ENCODE measurements at regions not wholly inside any gene's neighbourhood (a gene's known extent, or its start where the extent isn't known, plus 50 kb on each side); places are given as distances from the start of the nearest gene placed in this dataset.

DNA sequence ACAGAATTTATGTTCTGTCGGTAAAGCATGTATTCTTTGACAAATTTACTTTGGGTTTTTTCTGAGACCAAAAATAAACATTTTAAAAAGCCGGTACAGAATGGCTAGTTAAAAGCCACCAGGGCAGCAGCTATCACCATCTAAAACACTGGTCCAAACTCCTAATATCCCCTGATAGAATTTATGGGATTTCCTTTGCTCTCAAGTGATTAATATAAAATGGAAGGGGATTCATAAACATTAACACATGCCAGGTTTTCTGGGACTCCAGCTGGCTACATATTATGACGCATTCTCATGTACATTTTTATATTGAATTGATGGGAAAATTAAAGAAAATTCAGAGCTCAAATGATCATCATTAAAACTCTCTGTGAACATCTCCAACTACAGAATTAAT is 640.8 kb downstream of the C12orf50 start:
- no peak for DNase-seq (ENCODE audit: low read depth)
- H3K27ac ChIP-seq (ENCODE audit: low read depth, low read length), result no peak overlapping the region
- H3K4me3 ChIP-seq (ENCODE audit: insufficient read depth, low read depth, low read length), result no peak overlapping the region
- no peak overlapping the region for H2AFZ ChIP-seq (ENCODE audit: low read depth, low read length)
- H3K9ac ChIP-seq (ENCODE audit: low read length), result no peak overlapping the region
- H3K9me3 ChIP-seq (ENCODE audit: insufficient read depth, low read depth, low read length), result no peaks in the 10 kb centered on the region
- no peak for FAIRE-seq
- Mint-ChIP-seq H3K27me3 (ENCODE audit: low read depth, unreplicated experiment) (no peaks in the 10 kb centered on the region), H3K27ac (ENCODE audit: unreplicated experiment) (no peak overlapping the region), H3K4me3 (ENCODE audit: unreplicated experiment) (no peak overlapping the region), H3K4me1 (ENCODE audit: low read depth, unreplicated experiment) (peaks cover 2% of the 10 kb centered on the region), H3K36me3 (ENCODE audit: low read depth, unreplicated experiment) (no peaks in the 10 kb centered on the region), H3K9me3 (ENCODE audit: unreplicated experiment) (no peaks in the 10 kb centered on the region)
- no peaks in the 10 kb centered on the region for H3K79me2 ChIP-seq (ENCODE audit: insufficient read depth, low read length)
- H3K36me3 ChIP-seq (ENCODE audit: insufficient read depth, low read length), result no peaks in the 10 kb centered on the region
- H3K4me1 ChIP-seq (ENCODE audit: insufficient read depth, low read length), result no peaks in the 10 kb centered on the region
- H3K27me3 ChIP-seq (ENCODE audit: insufficient read depth, low read length), result no peaks in the 10 kb centered on the region
- H4K20me1 ChIP-seq (ENCODE audit: insufficient read depth, low read length), result no peaks in the 10 kb centered on the region
- no peak overlapping the region for H3K4me2 ChIP-seq (ENCODE audit: low read length)
- TF ChIP-seq EZH2 (IDR thresholded peaks at IDR 0.05; ENCODE audit: insufficient read depth, low read length), result no peak

DNA sequence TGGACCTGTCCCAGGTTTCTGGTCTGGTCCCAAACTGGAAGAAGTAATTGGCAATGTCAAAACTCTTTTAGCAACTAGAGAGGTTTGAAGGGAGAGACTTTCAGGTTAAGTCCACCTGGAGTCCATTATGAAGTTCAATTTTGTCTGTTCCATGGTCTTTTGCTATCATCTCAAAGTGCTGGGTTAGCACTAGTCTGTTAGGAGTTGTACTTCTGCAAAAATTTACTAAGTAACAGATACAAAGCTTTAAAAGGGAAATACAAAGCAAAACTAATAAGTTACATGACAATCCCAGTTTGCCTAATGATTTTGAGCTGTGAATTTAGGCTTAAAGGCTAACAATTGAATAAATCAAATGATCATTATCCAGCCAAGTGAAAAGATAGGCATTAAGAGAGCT is 643.9 kb downstream of the C12orf50 start:
- Mint-ChIP-seq H3K9me3 (ENCODE audit: unreplicated experiment) (no peaks in the 10 kb centered on the region), H3K27ac (ENCODE audit: unreplicated experiment) (no peak overlapping the region), H3K4me3 (ENCODE audit: unreplicated experiment) (no peak overlapping the region), H3K27me3 (ENCODE audit: low read depth, unreplicated experiment) (no peaks in the 10 kb centered on the region), H3K36me3 (ENCODE audit: low read depth, unreplicated experiment) (no peaks in the 10 kb centered on the region), H3K4me1 (ENCODE audit: low read depth, unreplicated experiment) (peaks cover 2% of the 10 kb centered on the region)
- Histone ChIP-seq H4K20me1 (ENCODE audit: insufficient read depth, low read length) (no peaks in the 10 kb centered on the region), H2AFZ (ENCODE audit: low read depth, low read length) (no peak overlapping the region), H3K4me2 (ENCODE audit: low read length) (no peak overlapping the region), H3K9me3 (ENCODE audit: insufficient read depth, low read depth, low read length) (no peaks in the 10 kb centered on the region), H3K79me2 (ENCODE audit: insufficient read depth, low read length) (no peaks in the 10 kb centered on the region), H3K27me3 (ENCODE audit: insufficient read depth, low read length) (no peaks in the 10 kb centered on the region), H3K27ac (ENCODE audit: low read depth, low read length) (no peak overlapping the region), H3K4me1 (ENCODE audit: insufficient read depth, low read length) (no peaks in the 10 kb centered on the region), H3K36me3 (ENCODE audit: insufficient read depth, low read length) (no peaks in the 10 kb centered on the region), H3K9ac (ENCODE audit: low read length) (no peak overlapping the region), H3K4me3 (ENCODE audit: insufficient read depth, low read depth, low read length) (no peak overlapping the region)
- DNase-seq (ENCODE audit: low read depth) (no peak), FAIRE-seq (no peak)
- no peak for TF ChIP-seq EZH2 (IDR thresholded peaks at IDR 0.05; ENCODE audit: insufficient read depth, low read length)
- TF ChIP-seq, protein P1, sequence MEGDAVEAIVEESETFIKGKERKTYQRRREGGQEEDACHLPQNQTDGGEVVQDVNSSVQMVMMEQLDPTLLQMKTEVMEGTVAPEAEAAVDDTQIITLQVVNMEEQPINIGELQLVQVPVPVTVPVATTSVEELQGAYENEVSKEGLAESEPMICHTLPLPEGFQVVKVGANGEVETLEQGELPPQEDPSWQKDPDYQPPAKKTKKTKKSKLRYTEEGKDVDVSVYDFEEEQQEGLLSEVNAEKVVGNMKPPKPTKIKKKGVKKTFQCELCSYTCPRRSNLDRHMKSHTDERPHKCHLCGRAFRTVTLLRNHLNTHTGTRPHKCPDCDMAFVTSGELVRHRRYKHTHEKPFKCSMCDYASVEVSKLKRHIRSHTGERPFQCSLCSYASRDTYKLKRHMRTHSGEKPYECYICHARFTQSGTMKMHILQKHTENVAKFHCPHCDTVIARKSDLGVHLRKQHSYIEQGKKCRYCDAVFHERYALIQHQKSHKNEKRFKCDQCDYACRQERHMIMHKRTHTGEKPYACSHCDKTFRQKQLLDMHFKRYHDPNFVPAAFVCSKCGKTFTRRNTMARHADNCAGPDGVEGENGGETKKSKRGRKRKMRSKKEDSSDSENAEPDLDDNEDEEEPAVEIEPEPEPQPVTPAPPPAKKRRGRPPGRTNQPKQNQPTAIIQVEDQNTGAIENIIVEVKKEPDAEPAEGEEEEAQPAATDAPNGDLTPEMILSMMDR (IDR thresholded peaks at IDR 0.05; ENCODE audit: insufficient read depth, low read depth, low read length), result no peak

DNA sequence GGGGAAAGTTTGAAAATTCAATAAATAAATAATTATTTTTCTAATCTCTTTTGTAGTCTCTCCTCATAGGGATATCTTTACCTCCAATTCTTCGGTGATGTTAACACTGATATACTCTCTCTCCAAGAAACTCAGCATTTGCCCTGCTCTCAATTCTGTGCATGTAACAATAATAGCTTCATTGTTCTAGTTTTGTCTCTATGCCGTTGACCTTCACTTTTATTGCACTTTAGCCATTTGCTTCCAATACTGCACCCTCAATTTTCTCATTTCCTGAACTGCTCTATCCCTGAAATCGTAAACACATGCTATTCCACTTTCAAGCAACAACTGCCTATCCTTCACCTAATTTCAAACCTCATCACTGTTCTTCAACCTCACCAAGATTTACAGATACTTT is 645.0 kb downstream of the C12orf50 start:
- no peak overlapping the region for H3K27ac ChIP-seq (ENCODE audit: low read depth, low read length)
- H3K4me1 ChIP-seq (ENCODE audit: insufficient read depth, low read length), result no peaks in the 10 kb centered on the region
- no peaks in the 10 kb centered on the region for H3K36me3 ChIP-seq (ENCODE audit: insufficient read depth, low read length)
- H3K9me3 ChIP-seq (ENCODE audit: insufficient read depth, low read depth, low read length), result no peaks in the 10 kb centered on the region
- no peak for DNase-seq (ENCODE audit: low read depth)
- no peak overlapping the region for H3K9ac ChIP-seq (ENCODE audit: low read length)
- Mint-ChIP-seq H3K27ac (ENCODE audit: unreplicated experiment) (no peak overlapping the region), H3K4me1 (ENCODE audit: low read depth, unreplicated experiment) (peaks cover 2% of the 10 kb centered on the region), H3K27me3 (ENCODE audit: low read depth, unreplicated experiment) (no peaks in the 10 kb centered on the region), H3K9me3 (ENCODE audit: unreplicated experiment) (no peaks in the 10 kb centered on the region), H3K4me3 (ENCODE audit: unreplicated experiment) (no peak overlapping the region), H3K36me3 (ENCODE audit: low read depth, unreplicated experiment) (no peaks in the 10 kb centered on the region)
- TF ChIP-seq EZH2 (IDR thresholded peaks at IDR 0.05; ENCODE audit: insufficient read depth, low read length), result no peak
- TF ChIP-seq, protein P1 (IDR thresholded peaks at IDR 0.05; ENCODE audit: insufficient read depth, low read depth, low read length), result no peak
- no peak overlapping the region for H2AFZ ChIP-seq (ENCODE audit: low read depth, low read length)
- no peaks in the 10 kb centered on the region for H4K20me1 ChIP-seq (ENCODE audit: insufficient read depth, low read length)
- H3K4me3 ChIP-seq (ENCODE audit: insufficient read depth, low read depth, low read length), result no peak overlapping the region
- H3K79me2 ChIP-seq (ENCODE audit: insufficient read depth, low read length), result no peaks in the 10 kb centered on the region
- H3K27me3 ChIP-seq (ENCODE audit: insufficient read depth, low read length), result no peaks in the 10 kb centered on the region
- no peak overlapping the region for H3K4me2 ChIP-seq (ENCODE audit: low read length)
- no peak for FAIRE-seq

Data from astrocyte (in vitro differentiated cells and primary cell).